ENCODE measurements at regions not wholly inside any gene's neighbourhood (a gene's known extent, or its start where the extent isn't known, plus 50 kb on each side); places are given as distances from the start of the nearest gene placed in this dataset.

DNA sequence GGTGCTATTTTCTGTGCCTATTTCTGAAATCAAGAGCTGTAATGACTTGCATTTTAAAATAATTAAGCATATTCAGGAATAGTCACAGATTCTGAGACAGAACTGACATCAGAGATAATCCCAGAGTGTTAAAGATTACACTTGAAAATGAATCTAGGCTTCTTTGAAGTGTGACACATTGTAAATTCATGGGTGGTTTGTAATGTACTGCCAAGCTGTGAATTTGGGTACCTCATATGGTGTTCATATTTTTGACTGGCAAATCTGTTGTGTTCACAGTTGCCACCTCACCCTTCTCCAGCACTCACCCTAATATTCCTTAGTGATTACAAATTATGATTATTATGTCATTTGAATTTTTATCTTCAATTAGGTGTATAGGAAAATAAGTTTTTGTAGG, 78.5 kb upstream of the CSRP2 start:
- TF ChIP-seq, protein P1, sequence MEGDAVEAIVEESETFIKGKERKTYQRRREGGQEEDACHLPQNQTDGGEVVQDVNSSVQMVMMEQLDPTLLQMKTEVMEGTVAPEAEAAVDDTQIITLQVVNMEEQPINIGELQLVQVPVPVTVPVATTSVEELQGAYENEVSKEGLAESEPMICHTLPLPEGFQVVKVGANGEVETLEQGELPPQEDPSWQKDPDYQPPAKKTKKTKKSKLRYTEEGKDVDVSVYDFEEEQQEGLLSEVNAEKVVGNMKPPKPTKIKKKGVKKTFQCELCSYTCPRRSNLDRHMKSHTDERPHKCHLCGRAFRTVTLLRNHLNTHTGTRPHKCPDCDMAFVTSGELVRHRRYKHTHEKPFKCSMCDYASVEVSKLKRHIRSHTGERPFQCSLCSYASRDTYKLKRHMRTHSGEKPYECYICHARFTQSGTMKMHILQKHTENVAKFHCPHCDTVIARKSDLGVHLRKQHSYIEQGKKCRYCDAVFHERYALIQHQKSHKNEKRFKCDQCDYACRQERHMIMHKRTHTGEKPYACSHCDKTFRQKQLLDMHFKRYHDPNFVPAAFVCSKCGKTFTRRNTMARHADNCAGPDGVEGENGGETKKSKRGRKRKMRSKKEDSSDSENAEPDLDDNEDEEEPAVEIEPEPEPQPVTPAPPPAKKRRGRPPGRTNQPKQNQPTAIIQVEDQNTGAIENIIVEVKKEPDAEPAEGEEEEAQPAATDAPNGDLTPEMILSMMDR (IDR thresholded peaks at IDR 0.05; ENCODE audit: extremely low read depth in 1 of 2, insufficient read depth in 1 of 2, low read depth in 1 of 2, low read length in 2 of 2) = no peak
- TF ChIP-seq MYC (IDR thresholded peaks at IDR 0.05; ENCODE audit: low read depth, low read length) = no peak
